K562 (cell line): ENCODE measurements at regions not wholly inside any gene's neighbourhood (a gene's known extent, or its start where the extent isn't known, plus 50 kb on each side); places are given as distances from the start of the nearest gene placed in this dataset.

Experiments used
- ATAC-seq: fragments of 200-7000 bp; cut with Tn5 transposase; 3 replicates; pipeline ENCODE4 v1.9.1; 2020; ENCODE audit warnings: moderate library complexity
- BruUV-seq: library from RNA; stranded (reverse); fragments of 400-500 nt; replicated peaks from 2 replicates; lab custom pipeline; 2021; lab: Mats Ljungman, UMichigan
- CTCF ChIA-PET: fragments of 300-600 bp; formaldehyde crosslinking; extraction: SDS; loops from one replicate; lab custom pipeline; 2021; ENCODE audit warnings: low intra/inter-chr PET ratio; lab: Yijun Ruan, JAX
- POLR2A ChIA-PET: fragments of 300-600, 350-650 bp; sonication (Branson Sonifier 250); formaldehyde crosslinking; extraction: SDS; loops from one replicate; lab custom pipeline; 2021; ENCODE audit warnings: antibody characterized with exemption, inconsistent platforms; lab: Yijun Ruan, JAX
- DNase-seq, 4 experiments: peaks; one replicate each; pipeline versions ENCODE4 v3.0.0 to v3.0.0-alpha.2; 2011 to 2018; ENCODE audit warnings: low spot score in 3 of 4, mixed read lengths in 3 of 4; ENCODE audit errors: extremely low read depth in 1 of 4
- FAIRE-seq: peaks from 2 replicates; lab custom pipeline; 2011; peaks lifted over from hg19 to GRCh38; lab: Jason Lieb, UNC
- H2AFZ ChIP-seq: 2 replicates; pipeline ENCODE4 v1.6.0; 2011; ENCODE audit warnings: low read depth, low read length, control low read depth, inconsistent platforms
- H3K27ac ChIP-seq: fragments of 200-600 bp; 3 replicates; pipeline ENCODE4 v1.8.0; 2011; ENCODE audit warnings: low read depth, mild to moderate bottlenecking, control low read depth, inconsistent platforms, low read length, moderate library complexity, mixed read lengths; ENCODE audit errors: extremely low read depth
- H3K27me3 ChIP-seq, 2 experiments: fragments of 300-600 bp in 1 of 2; 2 replicates in 1 of 2; 3 replicates in 1 of 2; pipeline versions ENCODE4 v1.6.0 to v1.8.0; 2011; ENCODE audit warnings: inconsistent platforms in 2 of 2, low read length in 2 of 2, mild to moderate bottlenecking in 1 of 2, mixed read lengths in 1 of 2, moderate library complexity in 1 of 2; ENCODE audit not compliant: control insufficient read depth in 2 of 2, insufficient read depth in 2 of 2
- H3K36me3 ChIP-seq: fragments of 300-600 bp; 3 replicates; pipeline ENCODE4 v1.8.0; 2011; ENCODE audit warnings: mild to moderate bottlenecking, low read length, inconsistent platforms; ENCODE audit not compliant: control insufficient read depth, insufficient read depth
- H3K4me1 ChIP-seq, 2 experiments: fragments of 200-600 bp in 1 of 2; replicated peaks in 1 of 2; 2 replicates in 1 of 2; 3 replicates in 1 of 2; pipeline versions ENCODE4 v1.5.1 to v1.8.0; 2011; ENCODE audit warnings: inconsistent platforms in 2 of 2, low read length in 2 of 2, mild to moderate bottlenecking in 1 of 2, mixed read lengths in 1 of 2, moderate library complexity in 1 of 2; ENCODE audit not compliant: control insufficient read depth in 2 of 2, insufficient read depth in 2 of 2
- H3K4me2 ChIP-seq: 2 replicates; pipeline ENCODE4 v1.6.1; 2011; ENCODE audit warnings: low read length, control low read depth, inconsistent platforms, mixed read lengths; ENCODE audit not compliant: insufficient read depth
- H3K4me3 ChIP-seq: fragments of 200-600 bp; sonication (generic), shearing (Covaris generic); 2 replicates; pipeline ENCODE4 v1.5.1; 2016; ENCODE audit warnings: control low read depth, inconsistent platforms
- H3K79me2 ChIP-seq: fragments of 200-600 bp; 3 replicates; pipeline ENCODE4 v1.8.0; 2011; ENCODE audit warnings: low read length, inconsistent platforms; ENCODE audit not compliant: control insufficient read depth, insufficient read depth
- H3K9ac ChIP-seq, 2 experiments: 2 replicates each; pipeline versions ENCODE4 v1.6.0 to v1.6.1; 2011; ENCODE audit warnings: low read depth in 2 of 2, low read length in 2 of 2, control low read depth in 1 of 2, inconsistent platforms in 1 of 2, mild to moderate bottlenecking in 1 of 2, mixed read lengths in 1 of 2; ENCODE audit not compliant: insufficient read depth in 1 of 2
- H3K9me1 ChIP-seq: one replicate; pipeline ENCODE4 v1.6.0; 2011; ENCODE audit warnings: inconsistent platforms, mild to moderate bottlenecking, low read length, moderate library complexity; ENCODE audit not compliant: control insufficient read depth, insufficient read depth
- H3K9me3 ChIP-seq: replicated peaks from 2 replicates; pipeline ENCODE4 v1.5.1; 2011; ENCODE audit warnings: low read depth, low read length, inconsistent platforms; ENCODE audit not compliant: control insufficient read depth, insufficient read depth
- H4K20me1 ChIP-seq: replicated peaks from 2 replicates; pipeline ENCODE4 v1.6.1; 2011; ENCODE audit warnings: low read length, inconsistent platforms, mixed read lengths; ENCODE audit not compliant: control insufficient read depth, insufficient read depth
- ARID2 ChIP-seq: fragments of 450-650 bp; IDR thresholded peaks from 2 replicates; pipeline ENCODE4 v1.6.1; 2017; ENCODE audit warnings: antibody characterized with exemption, mild to moderate bottlenecking
- GTF2B ChIP-seq: IDR thresholded peaks from 2 replicates; pipeline ENCODE4 v1.6.1; 2011; ENCODE audit not compliant: insufficient read length; ENCODE audit errors: extremely low read depth
- GTF2F1 ChIP-seq: IDR thresholded peaks from 2 replicates; pipeline ENCODE4 v1.6.1; 2011; ENCODE audit warnings: low read depth, low read length, improper control_type of control experiment
- MTA1 ChIP-seq: fragments of 450-650 bp; IDR thresholded peaks from 2 replicates; pipeline ENCODE4 v1.6.1; 2017; ENCODE audit warnings: borderline replicate concordance
- MTA3 ChIP-seq: fragments of 450-650 bp; formaldehyde crosslinking; IDR thresholded peaks from 2 replicates; pipeline ENCODE4 v1.6.1; 2017; ENCODE audit warnings: mild to moderate bottlenecking, borderline replicate concordance
- NFATC3 ChIP-seq: fragments of 450-650 bp; IDR thresholded peaks from 2 replicates; pipeline ENCODE4 v1.6.1; 2017; ENCODE audit warnings: mild to moderate bottlenecking
- PPARD ChIP-seq: fragments of 250-450 bp; sonication (Bioruptor Pico); IDR thresholded peaks from 2 replicates; pipeline ENCODE4 v1.8.0; 2022; ENCODE audit warnings: inconsistent platforms, mild to moderate bottlenecking, moderate library complexity
- RUNX1 ChIP-seq: sonication (generic); IDR thresholded peaks from 2 replicates; pipeline ENCODE4 v1.6.1; 2016; ENCODE audit warnings: antibody characterized with exemption, low read depth
- SAFB ChIP-seq: fragments of 200-400 bp; formaldehyde crosslinking; IDR thresholded peaks from 2 replicates; pipeline ENCODE4 v1.6.1; 2017; ENCODE audit warnings: low read depth, low read length, borderline replicate concordance
- ZNF431 ChIP-seq: sonication (generic); formaldehyde crosslinking; IDR thresholded peaks from 2 replicates; pipeline ENCODE4 v1.8.0; 2022; ENCODE audit warnings: mild to moderate bottlenecking, missing genetic modification reagents
- WGBS: fragments of 100-300 bp; shearing (Covaris generic); methylation state at CpG from one replicate; pipeline ENCODE4 v1.1.6; 2016; ENCODE audit warnings: low coverage, mixed read lengths; ENCODE audit not compliant: insufficient coverage; ENCODE audit errors: missing lambda C conversion rate; 5-methylcytosine and 5-hydroxymethylcytosine counted together
- in situ Hi-C: fragments of 300-500 bp; cut with MboI; formaldehyde crosslinking; loops from 4 replicates; pipeline ENCODE4 v1.15.0; 2018; ENCODE audit warnings: inconsistent platforms, mixed read lengths
- intact Hi-C: fragments of 100-400 bp; cut with micrococcal nuclease; formaldehyde crosslinking; loops from 2 replicates; pipeline ENCODE4 v1.14.2; 2022

DNA sequence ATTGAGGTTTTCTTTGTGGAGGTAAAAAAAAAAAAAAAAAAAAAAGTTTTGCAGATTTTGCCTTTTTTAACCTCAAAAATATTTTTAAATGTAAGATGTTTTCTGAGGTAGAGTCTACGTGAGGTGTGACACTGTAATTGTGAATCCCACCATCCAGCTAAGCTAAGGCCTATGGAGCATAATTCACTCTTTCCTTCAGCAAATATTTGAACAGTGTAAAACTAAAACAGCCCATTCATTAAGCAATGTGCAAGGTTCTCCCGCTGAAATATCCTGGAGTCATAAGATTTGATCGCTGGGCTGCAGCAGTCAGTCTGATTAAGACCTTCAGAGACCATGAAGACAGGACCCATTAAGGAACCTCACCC, 105.1 kb downstream of the HNRNPLL start:
- ChIA-PET POLR2A (interaction anchor here (1.2 to 1.6 kb wide), 4 partner anchors 11 to 25 kb away, joined by 3 to 5 read pairs (median 4); no protein-coding TSS in a partner anchor), CTCF (no interaction called here)
- BruUV-seq = no TSS peak
- H3K36me3 ChIP-seq = no peaks in the 10 kb centered on the region
- no peaks in the 10 kb centered on the region; a peak in 1 of 5 replicates for H3K4me1 ChIP-seq
- H3K9ac ChIP-seq = no peak overlapping the region
- H3K27me3 ChIP-seq = 0 out of 5 replicates have a peak, but pooled peaks cover 0 to 6% of the 10 kb centered on the region in 2 experiments
- no peaks in the 10 kb centered on the region for H3K9me1 ChIP-seq
- TF ChIP-seq GTF2F1 (no peak), MTA1 (no peak), ZNF431 (CRISPR knock-in tag) (no peak), RUNX1 (no peak), NFATC3 (no peak), GTF2B (no peak), PPARD (CRISPR knock-in tag) (no peak), MTA3 (no peak), ARID2 (no peak), SAFB (no peak)
- no peak overlapping the region for H2AFZ ChIP-seq
- H4K20me1 ChIP-seq = no peaks in the 10 kb centered on the region
- no peak overlapping the region for H3K4me2 ChIP-seq
- no peaks in the 10 kb centered on the region for H3K79me2 ChIP-seq
- H3K27ac ChIP-seq = no peak overlapping the region
- no peak overlapping the region for H3K4me3 ChIP-seq
- 26% methylated on average over 3 of the region's 3 CpGs for WGBS
- in situ Hi-C loops = no loop called here
- peaks cover 4% of the 10 kb centered on the region; the same call in 1 of the 2 replicates for H3K9me3 ChIP-seq
- ATAC-seq (no peak), DNase-seq (no peak), FAIRE-seq (no peak)
- intact Hi-C loops = no loop called here
